ENCODE measurements at regions not wholly inside any gene's neighbourhood (a gene's known extent, or its start where the extent isn't known, plus 50 kb on each side); places are given as distances from the start of the nearest gene placed in this dataset.

DNA sequence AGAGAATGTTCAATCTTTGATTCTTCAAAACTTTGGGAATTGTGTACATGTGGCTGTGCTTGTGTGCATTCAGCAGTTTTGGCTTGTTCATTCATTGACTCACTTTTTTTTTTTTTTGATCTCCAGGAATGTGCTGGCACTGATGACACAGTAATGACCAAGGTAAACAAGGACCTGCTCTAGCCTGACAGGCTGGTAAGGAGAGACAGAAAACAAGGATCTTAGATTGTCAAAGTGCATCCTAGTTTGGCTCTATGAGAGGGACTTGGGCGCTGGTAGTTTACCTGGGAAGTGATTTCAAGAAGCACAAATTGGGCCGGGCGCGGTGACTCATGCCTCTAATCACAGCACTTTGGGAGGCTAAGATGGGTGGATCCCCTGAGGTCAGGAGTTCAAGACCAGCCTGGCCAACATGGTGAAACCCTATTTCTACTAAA lies 233.1 kb upstream of the WSCD1 start:
- 100% methylated on average over 1 of the region's 4 CpGs for WGBS (ENCODE audit: insufficient coverage)

DNA sequence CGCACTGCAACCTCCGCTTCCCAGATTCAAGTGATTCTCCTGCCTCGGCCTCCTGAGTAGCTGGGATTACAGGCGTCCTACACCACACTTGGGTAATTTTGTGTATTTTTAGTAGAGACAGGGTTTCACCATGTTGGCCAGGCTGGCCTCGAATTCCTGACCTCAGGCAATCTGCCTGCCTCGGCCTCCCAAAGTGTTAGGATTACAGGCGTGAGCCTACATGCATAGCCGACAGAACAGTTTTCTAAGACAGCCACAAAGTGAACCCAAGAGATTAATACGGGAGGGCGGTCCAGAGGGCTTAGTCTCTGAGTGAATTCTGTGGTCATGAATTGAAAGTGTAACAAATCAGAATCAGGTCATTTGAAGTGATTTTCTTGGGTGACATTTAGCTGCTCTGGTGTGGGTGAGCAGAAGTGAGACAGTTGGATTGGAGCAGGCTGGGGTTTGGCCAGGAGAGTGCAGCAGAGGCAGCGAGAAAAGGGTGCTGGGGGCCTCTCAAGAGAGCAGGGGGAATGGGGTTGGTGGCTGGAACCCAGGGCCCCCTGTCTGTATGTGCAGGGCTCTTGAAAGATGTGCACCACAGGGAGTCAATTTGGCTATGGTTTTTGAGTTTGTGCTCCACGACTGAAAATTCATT lies 231.4 kb upstream of the WSCD1 start:
- Histone ChIP-seq H3K4me3 (ENCODE audit: low read depth, low read length) (no peak overlapping the region), H3K27me3 (ENCODE audit: control insufficient read depth, insufficient read depth, low read length) (no peaks in the 10 kb centered on the region), H3K27ac (ENCODE audit: low read depth, low read length) (no peak overlapping the region), H3K9me3 (ENCODE audit: control insufficient read depth, insufficient read depth, low read length) (no peaks in the 10 kb centered on the region), H3K4me1 (ENCODE audit: control insufficient read depth, insufficient read depth, low read length) (no peaks in the 10 kb centered on the region), H3K36me3 (ENCODE audit: control insufficient read depth, insufficient read depth, low read length) (no peaks in the 10 kb centered on the region)
- WGBS (ENCODE audit: insufficient coverage) = 80% methylated on average over 8 of the region's 12 CpGs
- DNase-seq (ENCODE audit: low read depth in 4 of 6, low spot score in 6 of 6) = peak in 2 of 6 donors; percentile 17 to 39

More for the DNA sequence above, 233.1 kb upstream of the WSCD1 start:
- no peak overlapping the region for H3K27ac ChIP-seq (ENCODE audit: low read depth, low read length)
- H3K4me1 ChIP-seq (ENCODE audit: control insufficient read depth, insufficient read depth, low read length) = no peaks in the 10 kb centered on the region
- H3K4me3 ChIP-seq (ENCODE audit: low read depth, low read length) = no peak overlapping the region
- H3K9me3 ChIP-seq (ENCODE audit: control insufficient read depth, insufficient read depth, low read length) = no peaks in the 10 kb centered on the region
- no peak for DNase-seq (ENCODE audit: low read depth in 4 of 6, low spot score in 6 of 6)
- no peaks in the 10 kb centered on the region for H3K27me3 ChIP-seq (ENCODE audit: control insufficient read depth, insufficient read depth, low read length)
- H3K36me3 ChIP-seq (ENCODE audit: control insufficient read depth, insufficient read depth, low read length) = no peaks in the 10 kb centered on the region

DNA sequence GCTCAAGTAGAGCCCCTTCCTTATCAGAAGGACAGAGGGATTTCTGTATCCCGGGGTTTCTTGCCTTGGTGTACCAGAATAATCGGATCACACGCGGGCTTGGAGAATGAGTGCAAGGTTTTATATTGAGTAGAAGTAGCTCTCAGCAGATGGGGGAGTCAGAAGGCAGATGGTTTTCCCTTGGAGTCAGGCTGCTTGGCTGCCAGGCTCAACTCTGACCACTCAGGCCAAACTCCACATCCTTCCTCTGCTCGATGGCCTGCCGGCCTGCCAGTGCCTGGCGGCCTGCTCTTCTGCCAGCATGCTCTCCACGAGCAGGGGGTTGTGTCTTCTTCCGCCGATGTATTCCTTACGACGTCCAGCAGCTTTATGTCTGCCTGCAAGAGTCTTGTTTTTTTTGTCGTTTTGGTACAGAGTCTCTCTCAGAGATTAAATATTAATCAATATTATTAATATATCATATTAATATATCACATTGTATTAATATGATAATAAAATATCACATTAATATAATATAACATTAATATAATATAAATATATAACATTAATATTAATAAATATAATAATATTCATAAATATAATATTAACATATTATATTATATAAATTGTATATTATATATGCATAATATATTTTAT lies 229.2 kb upstream of the WSCD1 start:
- H3K4me1 ChIP-seq (ENCODE audit: control insufficient read depth, insufficient read depth, low read length) = no peaks in the 10 kb centered on the region
- no peak overlapping the region for H3K4me3 ChIP-seq (ENCODE audit: low read depth, low read length)
- no peaks in the 10 kb centered on the region for H3K9me3 ChIP-seq (ENCODE audit: control insufficient read depth, insufficient read depth, low read length)
- H3K27me3 ChIP-seq (ENCODE audit: control insufficient read depth, insufficient read depth, low read length) = no peaks in the 10 kb centered on the region
- no peaks in the 10 kb centered on the region for H3K36me3 ChIP-seq (ENCODE audit: control insufficient read depth, insufficient read depth, low read length)
- H3K27ac ChIP-seq (ENCODE audit: low read depth, low read length) = no peak overlapping the region
- WGBS (ENCODE audit: insufficient coverage) = 56% methylated on average over 4 of the region's 13 CpGs
- no peak for DNase-seq (ENCODE audit: low read depth in 4 of 6, low spot score in 6 of 6)

DNA sequence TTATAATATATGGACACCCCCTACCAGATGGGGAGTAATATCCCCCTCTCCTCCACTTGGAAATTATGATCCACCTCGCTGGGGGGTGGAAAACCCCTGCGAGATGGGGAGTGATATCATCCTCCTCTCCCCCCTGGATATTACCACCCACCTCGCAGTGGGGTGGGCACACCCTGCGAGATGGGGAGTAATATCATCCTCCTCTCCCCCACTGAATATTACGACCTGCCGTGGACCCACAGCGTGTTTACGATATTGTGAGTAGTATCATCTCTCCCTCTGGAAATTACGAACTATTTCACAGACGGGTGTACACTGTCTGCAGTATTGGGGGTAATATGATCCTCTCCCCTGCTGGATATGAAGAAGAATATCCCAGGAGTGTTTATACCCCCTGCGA lies 228.3 kb upstream of the WSCD1 start:
- H3K36me3 ChIP-seq (ENCODE audit: control insufficient read depth, insufficient read depth, low read length) = no peaks in the 10 kb centered on the region
- no peaks in the 10 kb centered on the region for H3K27me3 ChIP-seq (ENCODE audit: control insufficient read depth, insufficient read depth, low read length)
- H3K9me3 ChIP-seq (ENCODE audit: control insufficient read depth, insufficient read depth, low read length) = no peaks in the 10 kb centered on the region
- no CpG with 5 or more reads among the region's 11 CpGs for WGBS (ENCODE audit: insufficient coverage)
- DNase-seq (ENCODE audit: low read depth in 4 of 6, low spot score in 6 of 6) = no peak
- H3K4me1 ChIP-seq (ENCODE audit: control insufficient read depth, insufficient read depth, low read length) = no peaks in the 10 kb centered on the region
- no peak overlapping the region for H3K4me3 ChIP-seq (ENCODE audit: low read depth, low read length)
- H3K27ac ChIP-seq (ENCODE audit: low read depth, low read length) = no peak overlapping the region

DNA sequence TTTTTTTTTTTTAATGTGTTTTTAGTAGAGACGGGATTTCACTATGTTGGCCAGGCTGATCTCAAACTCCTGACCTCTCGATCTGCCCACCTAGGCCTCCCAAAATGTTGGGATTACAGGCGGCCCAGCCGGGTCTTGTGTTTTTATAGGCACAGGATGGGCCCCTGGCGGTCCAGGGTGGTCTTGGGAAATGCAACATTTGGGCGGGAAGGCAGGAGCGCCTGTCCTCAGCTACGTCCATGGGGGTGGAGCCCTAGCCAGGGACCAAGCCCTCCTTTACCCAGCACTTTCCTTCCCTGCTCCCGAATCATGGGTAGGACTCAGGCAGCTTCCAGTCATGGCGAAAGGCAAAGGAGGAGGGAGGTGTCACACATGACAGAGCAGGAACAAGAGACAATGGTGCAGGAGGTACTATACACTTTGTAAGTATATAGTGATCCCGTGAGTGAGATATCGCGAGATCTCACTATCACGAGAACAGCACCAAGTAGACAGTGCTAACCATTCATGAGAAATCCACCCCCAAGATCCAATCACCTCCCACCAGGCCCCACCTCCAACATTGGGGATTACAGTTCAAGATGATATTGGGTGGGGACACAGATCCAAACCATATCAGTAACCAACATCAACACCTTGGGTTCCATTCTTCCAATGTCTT lies 226.7 kb upstream of the WSCD1 start:
- DNase-seq (ENCODE audit: low read depth in 4 of 6, low spot score in 6 of 6) = no peak
- H3K27me3 ChIP-seq (ENCODE audit: control insufficient read depth, insufficient read depth, low read length) = no peaks in the 10 kb centered on the region
- H3K36me3 ChIP-seq (ENCODE audit: control insufficient read depth, insufficient read depth, low read length) = no peaks in the 10 kb centered on the region
- WGBS (ENCODE audit: insufficient coverage) = 96% methylated on average over 7 of the region's 14 CpGs
- H3K27ac ChIP-seq (ENCODE audit: low read depth, low read length) = no peak overlapping the region
- no peak overlapping the region for H3K4me3 ChIP-seq (ENCODE audit: low read depth, low read length)
- no peaks in the 10 kb centered on the region for H3K9me3 ChIP-seq (ENCODE audit: control insufficient read depth, insufficient read depth, low read length)
- no peaks in the 10 kb centered on the region for H3K4me1 ChIP-seq (ENCODE audit: control insufficient read depth, insufficient read depth, low read length)

DNA sequence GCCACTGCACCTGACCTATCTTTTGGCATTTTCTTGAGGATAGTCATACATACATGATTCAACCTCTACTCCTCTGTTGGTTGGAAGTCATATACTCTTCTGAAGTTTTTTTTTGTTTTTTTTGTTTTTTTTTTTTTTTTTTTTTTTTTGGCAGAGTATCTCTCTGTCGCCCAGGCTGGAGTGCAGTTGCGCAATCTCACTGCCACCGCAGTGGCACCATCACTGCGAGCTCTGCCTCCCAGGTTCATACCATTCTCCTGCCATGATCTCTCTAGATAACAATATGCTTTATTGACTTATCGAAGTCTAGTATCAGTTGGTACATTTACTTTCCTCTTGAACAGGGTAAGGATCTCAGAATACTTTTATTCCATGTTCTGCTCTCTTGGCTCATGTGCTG lies 224.2 kb upstream of the WSCD1 start:
- no CpG with 5 or more reads among the region's 5 CpGs for WGBS (ENCODE audit: insufficient coverage)
- no peaks in the 10 kb centered on the region for H3K27me3 ChIP-seq (ENCODE audit: control insufficient read depth, insufficient read depth, low read length)
- no peak overlapping the region for H3K27ac ChIP-seq (ENCODE audit: low read depth, low read length)
- no peaks in the 10 kb centered on the region for H3K36me3 ChIP-seq (ENCODE audit: control insufficient read depth, insufficient read depth, low read length)
- no peaks in the 10 kb centered on the region for H3K4me1 ChIP-seq (ENCODE audit: control insufficient read depth, insufficient read depth, low read length)
- no peaks in the 10 kb centered on the region for H3K9me3 ChIP-seq (ENCODE audit: control insufficient read depth, insufficient read depth, low read length)
- no peak for DNase-seq (ENCODE audit: low read depth in 4 of 6, low spot score in 6 of 6)
- H3K4me3 ChIP-seq (ENCODE audit: low read depth, low read length) = no peak overlapping the region

DNA sequence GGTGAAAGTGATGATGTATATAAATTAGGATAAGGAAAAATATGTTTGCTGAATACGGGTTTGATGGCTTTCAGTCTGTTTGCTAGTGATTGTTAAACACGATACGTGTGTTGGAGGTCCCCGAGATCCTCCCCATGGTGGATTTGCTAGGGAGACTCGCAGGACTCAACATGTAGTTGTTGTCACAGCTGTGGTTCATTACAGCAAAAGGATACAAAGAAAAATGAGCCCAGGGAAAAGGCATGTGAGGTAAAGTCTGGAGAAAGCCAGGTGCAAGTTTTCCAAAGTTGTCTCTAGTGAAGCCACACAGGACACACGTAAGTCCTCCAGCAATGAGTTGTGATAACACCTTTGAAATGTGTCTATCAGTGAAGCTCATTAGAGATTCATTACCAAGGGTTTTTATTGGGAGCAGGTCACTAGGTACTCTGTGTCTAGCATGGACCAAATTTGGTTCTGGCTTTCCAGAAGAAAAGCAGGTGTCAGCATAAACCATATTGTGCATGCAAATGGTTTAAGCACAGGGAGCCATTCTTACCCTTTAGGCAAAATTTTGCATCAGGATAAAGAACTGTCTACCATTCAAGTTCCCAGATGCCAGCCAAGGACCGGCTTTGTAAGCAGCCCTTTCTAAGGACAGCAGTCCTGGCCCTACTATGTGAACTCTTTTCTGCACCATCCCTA lies 215.2 kb upstream of the WSCD1 start:
- no peak for DNase-seq (ENCODE audit: low read depth in 4 of 6, low spot score in 6 of 6)
- Histone ChIP-seq H3K27me3 (ENCODE audit: control insufficient read depth, insufficient read depth, low read length) (no peaks in the 10 kb centered on the region), H3K27ac (ENCODE audit: low read depth, low read length) (no peak overlapping the region), H3K4me3 (ENCODE audit: low read depth, low read length) (no peak overlapping the region), H3K9me3 (ENCODE audit: control insufficient read depth, insufficient read depth, low read length) (no peaks in the 10 kb centered on the region), H3K4me1 (ENCODE audit: control insufficient read depth, insufficient read depth, low read length) (no peaks in the 10 kb centered on the region), H3K36me3 (ENCODE audit: control insufficient read depth, insufficient read depth, low read length) (no peaks in the 10 kb centered on the region)
- WGBS (ENCODE audit: insufficient coverage) = 67% methylated on average over 7 of the region's 7 CpGs

DNA sequence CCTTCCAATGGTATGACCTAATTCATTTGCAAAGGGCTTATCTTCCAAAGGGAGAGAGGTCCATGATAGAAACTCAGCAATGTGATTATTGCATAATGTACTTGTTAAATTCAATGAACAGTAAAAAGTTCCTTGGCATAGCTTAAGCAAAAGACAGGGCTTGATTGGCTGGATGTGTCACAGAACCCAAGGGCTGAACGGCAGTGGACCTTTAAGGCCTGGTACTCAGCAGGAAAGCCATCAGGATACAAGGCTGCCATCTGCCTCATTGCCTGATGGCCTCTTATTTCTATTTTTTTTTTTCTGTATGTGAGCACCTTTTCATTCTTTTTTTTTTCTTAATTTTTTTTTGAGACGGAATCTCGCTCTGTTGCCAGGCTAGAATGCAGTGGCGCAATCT lies 208.9 kb upstream of the WSCD1 start:
- Histone ChIP-seq H3K27ac (ENCODE audit: low read depth, low read length) (no peak overlapping the region), H3K4me3 (ENCODE audit: low read depth, low read length) (no peak overlapping the region), H3K4me1 (ENCODE audit: control insufficient read depth, insufficient read depth, low read length) (no peaks in the 10 kb centered on the region), H3K9me3 (ENCODE audit: control insufficient read depth, insufficient read depth, low read length) (no peaks in the 10 kb centered on the region), H3K27me3 (ENCODE audit: control insufficient read depth, insufficient read depth, low read length) (no peaks in the 10 kb centered on the region), H3K36me3 (ENCODE audit: control insufficient read depth, insufficient read depth, low read length) (no peaks in the 10 kb centered on the region)
- WGBS (ENCODE audit: insufficient coverage) = 71% methylated on average over 4 of the region's 4 CpGs
- DNase-seq (ENCODE audit: low read depth in 4 of 6, low spot score in 6 of 6) = no peak

DNA sequence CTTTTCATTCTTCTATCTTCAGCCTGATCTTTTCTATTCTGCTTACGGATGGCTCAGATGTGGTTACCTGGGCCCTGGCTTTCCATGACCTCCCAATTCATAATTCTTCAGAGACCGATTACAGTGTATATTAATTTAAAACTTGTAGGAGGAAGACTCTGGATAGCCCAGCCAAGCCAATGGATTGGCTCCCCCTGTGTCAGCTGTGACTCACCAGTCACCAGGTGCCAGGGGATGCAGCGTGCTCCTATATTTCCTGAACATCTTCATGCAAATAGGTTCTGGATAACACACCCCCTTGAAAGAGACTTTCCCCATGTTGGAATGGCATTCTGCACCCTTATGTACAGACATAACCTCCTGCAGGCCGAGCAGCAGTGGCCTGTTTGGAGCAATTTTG lies 208.3 kb upstream of the WSCD1 start:
- H3K36me3 ChIP-seq (ENCODE audit: control insufficient read depth, insufficient read depth, low read length) = no peaks in the 10 kb centered on the region
- H3K27ac ChIP-seq (ENCODE audit: low read depth, low read length) = no peak overlapping the region
- no peak overlapping the region for H3K4me3 ChIP-seq (ENCODE audit: low read depth, low read length)
- H3K27me3 ChIP-seq (ENCODE audit: control insufficient read depth, insufficient read depth, low read length) = no peaks in the 10 kb centered on the region
- no peak for DNase-seq (ENCODE audit: low read depth in 4 of 6, low spot score in 6 of 6)
- no peaks in the 10 kb centered on the region for H3K9me3 ChIP-seq (ENCODE audit: control insufficient read depth, insufficient read depth, low read length)
- no CpG with 5 or more reads among the region's 4 CpGs for WGBS (ENCODE audit: insufficient coverage)
- H3K4me1 ChIP-seq (ENCODE audit: control insufficient read depth, insufficient read depth, low read length) = no peaks in the 10 kb centered on the region

Measured in spinal cord (tissue), 9 donors.